Activated CD4-positive, alpha-beta T cell treated with anti-CD3 and anti-CD28 coated beads for 4 hours (primary cell): ENCODE measurements at regions not wholly inside any gene's neighbourhood (a gene's known extent, or its start where the extent isn't known, plus 50 kb on each side); places are given as distances from the start of the nearest gene placed in this dataset.

Experiments used
- DNase-seq, 2 donors: peaks; one replicate each; pipeline ENCODE4 v3.0.0-alpha.2; 2020

DNA sequence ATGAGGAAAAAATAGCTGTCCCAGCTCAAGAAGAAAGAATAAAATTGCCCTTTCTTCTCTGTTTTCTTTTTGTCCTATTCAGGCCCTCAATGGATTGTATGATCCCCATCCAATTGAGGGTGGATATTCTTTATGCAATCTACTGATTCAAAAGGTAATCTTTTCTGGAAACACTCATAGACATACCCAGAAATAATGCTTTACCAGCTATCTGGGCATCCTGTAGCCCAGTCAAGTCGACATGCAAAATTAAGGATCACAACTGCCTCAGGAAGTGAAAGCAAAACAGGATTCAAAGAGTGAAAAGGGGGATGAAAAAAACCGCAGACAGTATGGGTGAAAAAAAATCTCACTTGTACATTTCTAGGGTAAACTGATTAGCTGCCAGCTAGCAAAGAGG is 410.1 kb downstream of the TBC1D32 start:
- no peak for DNase-seq

DNA sequence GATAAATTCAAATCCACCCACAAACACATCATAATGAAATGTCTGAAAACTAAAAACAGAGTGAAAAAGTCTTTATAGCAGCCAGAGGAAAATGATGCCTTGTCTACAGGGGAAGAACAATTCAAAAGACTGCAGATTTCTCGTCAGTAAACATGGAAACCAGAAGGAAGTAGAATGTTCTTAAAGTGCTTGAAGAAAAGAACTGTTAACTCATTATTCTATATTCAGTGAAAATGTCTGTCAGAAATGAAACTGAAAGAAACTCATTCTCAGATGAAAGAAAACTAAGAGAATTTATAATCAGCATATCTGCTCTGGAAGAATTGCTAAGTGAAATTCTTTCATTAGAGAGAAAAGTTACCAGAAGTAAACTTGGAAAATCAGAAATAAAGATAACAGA is 416.1 kb downstream of the TBC1D32 start:
- no peak for DNase-seq

DNA sequence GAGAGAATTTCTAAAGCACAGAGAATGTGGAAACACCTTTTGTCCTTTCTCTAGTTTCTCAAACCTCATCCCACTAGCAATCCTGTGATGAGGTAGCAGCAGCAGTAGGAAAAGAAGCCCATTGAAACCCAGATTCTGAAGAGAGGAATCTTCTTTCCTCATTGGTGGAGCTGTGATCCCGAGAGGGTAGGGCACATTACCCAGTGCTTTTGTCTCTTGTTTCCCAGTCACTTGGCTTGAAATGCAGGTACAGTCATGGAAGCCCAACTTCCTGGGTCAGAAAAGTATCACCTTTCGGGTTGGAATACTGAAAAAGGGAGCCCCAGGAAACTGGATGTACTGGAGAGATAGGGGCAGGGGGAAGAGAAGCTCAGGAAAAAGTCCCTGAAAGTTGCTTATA is 417.4 kb downstream of the TBC1D32 start:
- DNase-seq, result no peak

DNA sequence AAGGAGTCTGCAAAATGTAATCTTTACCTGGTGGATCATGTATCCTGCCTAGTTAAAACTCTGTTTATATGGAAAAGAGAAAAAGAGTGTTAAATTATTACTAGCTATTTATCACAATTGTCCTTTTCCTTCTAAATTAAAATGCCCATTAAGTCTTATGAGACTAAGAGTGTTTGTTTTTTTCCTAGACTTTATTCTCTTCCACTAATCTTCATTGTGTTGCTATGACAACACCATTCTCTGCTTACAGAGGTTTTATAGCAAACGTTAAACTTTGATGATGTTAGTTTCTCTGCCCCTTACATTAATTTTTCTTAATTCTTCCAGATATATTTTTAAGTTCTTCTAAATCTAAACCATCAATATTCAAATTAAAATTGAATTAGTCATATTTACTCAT is 420.8 kb downstream of the TBC1D32 start:
- DNase-seq, result no peak

DNA sequence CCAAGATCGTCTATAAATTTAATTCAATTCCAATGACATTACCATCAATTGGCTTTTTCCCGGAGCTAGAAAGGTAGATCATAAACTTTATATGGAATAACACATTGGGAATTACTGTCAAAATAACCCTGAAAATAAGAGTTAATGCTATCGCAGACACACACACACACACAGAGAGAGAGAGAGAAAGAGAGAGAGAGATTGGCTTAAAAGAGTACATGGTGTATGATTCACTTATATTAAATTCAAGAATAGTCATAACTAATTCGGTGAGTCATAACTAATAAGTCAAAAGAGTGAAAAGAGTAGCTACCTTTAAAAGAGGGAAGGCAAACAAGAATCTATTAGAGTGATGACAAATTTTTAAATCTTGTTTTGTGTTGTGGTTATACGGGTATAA is 425.5 kb downstream of the TBC1D32 start:
- DNase-seq, result no peak

DNA sequence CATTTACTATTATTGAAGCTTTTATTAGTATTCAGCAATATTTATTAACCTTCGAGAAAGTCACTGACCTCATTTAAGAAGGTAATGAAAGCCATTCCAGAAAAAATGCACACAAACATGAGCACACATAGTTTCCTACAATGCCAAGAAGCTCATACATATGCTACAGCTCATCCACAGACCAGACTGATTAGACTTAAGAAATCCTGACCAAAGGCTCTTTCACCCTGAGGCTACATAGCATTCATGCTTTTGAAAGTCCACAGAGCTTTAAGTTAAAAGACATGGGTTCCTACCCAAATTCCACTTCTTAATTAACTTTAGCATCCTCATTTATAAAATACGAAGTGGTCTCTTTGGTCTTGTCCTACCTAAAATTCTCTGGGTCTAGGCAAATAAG is 430.4 kb downstream of the TBC1D32 start:
- no peak for DNase-seq

DNA sequence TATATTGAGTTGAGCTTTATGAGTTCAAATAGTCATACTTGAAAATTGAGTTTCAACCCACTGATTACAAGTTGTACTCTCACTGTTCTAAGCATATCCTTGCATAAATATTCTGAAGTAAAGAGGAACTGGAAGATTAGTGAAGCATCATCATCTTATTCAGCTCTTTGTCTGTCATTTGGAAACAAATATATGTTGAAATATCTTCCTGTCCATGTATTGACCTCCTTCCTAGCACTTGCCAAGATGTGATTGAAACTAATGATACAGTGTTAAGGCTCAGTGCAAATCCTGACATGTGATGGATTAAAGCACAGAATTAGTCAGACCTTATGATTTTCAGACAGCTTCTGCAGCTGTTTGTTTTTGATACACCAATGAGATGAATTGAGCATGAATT is 434.3 kb downstream of the TBC1D32 start:
- DNase-seq, result no peak

DNA sequence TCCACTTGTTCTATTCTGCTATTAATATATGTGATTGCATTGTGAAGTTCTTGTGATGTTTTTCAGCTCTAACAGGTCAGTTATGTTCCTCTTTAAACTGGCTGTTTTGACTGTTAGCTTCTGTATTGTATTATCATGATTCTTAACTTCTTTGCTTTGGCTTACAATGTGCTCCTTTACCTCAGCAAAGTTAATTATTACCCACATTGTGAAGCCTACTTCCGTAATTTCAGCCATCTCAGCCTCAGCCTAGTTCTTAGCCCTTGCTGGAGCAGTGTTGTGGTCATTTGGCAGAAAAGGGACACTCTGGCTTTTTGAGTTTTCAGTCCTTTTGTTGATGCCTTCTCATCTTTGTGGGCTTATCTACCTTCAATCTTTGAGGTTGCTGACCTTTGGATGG is 440.2 kb downstream of the TBC1D32 start:
- DNase-seq, result no peak

DNA sequence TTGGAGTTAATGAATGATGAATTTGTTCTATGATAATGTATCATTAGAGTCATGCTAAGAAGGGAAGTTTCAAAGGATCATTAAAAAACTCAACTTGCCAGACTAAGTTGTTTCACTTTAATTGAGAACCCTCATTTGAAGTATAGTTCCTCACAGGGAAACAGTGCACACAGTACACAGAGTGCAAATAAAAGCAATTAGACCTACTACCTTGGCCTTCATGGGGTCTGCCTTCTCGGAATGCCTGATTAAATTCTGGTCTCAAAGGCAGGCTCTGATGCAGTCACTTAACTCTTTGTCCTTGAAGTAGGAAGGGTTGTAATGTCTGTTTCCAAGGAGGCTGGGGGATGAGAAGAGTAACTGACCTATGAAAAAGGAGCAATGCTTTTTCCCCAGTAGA is 457.3 kb downstream of the TBC1D32 start:
- no peak for DNase-seq

DNA sequence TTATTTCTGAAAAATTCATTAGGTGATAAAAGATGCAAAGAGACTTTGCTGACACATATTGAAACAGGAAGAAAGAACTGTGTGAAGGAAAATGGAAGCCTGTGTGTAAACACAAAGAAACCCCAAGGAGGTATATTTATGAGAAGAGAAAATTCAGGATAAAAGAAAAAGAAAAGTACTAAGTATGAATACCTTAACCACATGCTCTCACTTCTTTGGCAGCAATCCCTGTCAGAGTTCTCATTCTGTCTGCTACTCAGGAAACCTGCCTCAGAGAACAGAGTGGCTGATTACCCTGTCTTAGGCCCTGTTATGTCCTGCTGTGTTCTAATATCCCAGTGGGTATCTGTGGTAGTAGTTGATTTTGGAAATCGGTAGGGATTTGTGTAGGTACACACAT is 457.9 kb downstream of the TBC1D32 start:
- DNase-seq, result no peak

DNA sequence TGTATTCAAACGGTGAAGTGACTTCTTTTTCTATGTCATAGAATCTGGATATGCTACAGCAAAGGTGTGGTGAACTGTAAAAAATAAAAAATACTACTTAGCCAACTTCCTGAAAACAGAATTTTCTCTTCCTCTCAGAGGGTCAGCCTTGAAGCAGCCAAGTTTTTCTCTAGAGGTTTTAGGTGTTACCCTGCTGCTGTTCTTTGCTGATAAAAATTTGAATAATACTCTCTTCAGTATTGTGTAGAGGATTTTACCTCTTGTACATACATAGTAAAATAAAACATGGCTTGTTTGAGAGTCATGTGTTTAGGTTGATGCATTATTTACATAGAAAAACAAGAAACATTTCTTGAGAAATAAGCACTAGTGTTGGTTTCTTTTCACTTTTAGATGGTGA is 458.4 kb downstream of the TBC1D32 start:
- DNase-seq, result no peak

DNA sequence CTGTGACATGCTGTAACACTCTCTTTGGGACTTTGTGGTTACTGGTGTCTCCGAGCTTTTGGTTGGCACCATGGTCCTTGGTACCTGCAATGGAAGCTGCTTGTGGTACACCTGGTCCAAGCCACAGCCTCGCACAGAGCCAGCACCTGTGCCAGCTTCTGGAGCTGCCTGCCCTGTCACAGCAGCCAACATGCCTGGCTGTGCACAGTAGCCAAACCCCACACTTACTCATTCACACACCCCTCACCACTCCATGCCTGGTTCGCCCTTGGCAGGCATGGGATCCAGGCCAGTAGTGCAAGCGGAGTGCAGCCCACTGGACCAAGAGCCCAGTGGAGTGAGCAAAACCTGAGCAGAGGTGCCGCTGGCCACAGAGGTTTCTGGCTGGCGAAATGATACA is 459.9 kb downstream of the TBC1D32 start:
- no peak for DNase-seq

DNA sequence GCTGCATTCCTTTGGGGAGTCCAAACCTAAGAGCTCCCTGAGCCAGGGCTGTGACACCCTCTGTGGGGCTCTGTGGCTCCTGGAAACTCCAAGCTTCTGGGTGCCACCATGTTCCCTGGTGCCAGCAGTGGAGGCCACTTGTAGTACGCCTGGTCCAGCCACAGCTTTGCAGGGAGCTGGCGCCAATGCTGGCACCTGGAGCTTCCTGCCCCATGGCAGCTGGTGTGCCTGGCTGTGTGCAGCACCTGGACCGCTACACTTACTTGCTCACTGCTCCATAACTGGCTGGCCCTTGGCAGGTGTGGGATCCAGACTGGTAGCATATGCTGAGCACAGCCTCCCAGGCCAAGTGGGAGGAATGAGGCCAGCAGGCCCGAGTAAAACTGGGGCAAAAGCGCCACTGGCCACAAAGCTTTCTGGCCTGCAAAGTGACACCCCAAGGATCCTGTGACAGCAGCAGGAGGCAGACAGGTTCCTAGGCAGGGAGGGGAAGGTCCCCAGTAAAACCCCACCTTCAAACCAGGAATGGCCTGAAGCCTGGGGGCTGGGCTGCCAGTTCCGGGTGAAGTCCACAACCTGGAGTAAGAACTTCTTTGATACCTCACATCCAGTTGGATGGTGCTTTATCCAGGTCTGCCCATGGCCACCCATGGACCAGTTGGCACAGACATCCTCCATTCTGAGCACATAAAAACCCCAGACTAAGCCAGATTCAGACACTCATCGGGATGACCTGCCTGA is 461.0 kb downstream of the TBC1D32 start:
- DNase-seq, result no peak

DNA sequence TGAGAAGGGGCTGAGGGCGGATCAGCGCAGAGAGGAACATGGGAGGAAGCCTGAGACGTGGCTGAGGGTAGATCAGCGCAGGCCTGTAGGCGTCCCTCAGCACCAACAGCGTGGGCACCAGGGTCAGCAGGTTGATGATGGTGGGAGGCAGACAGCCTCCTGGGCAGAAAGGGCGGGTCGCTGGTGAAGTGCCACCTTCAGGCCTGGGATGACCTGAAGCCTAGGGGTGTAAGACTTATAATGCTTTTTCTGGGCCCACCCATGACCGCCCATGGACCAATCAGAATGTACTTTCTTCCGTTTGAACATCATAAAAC is 462.1 kb downstream of the TBC1D32 start:
- DNase-seq, result no peak

DNA sequence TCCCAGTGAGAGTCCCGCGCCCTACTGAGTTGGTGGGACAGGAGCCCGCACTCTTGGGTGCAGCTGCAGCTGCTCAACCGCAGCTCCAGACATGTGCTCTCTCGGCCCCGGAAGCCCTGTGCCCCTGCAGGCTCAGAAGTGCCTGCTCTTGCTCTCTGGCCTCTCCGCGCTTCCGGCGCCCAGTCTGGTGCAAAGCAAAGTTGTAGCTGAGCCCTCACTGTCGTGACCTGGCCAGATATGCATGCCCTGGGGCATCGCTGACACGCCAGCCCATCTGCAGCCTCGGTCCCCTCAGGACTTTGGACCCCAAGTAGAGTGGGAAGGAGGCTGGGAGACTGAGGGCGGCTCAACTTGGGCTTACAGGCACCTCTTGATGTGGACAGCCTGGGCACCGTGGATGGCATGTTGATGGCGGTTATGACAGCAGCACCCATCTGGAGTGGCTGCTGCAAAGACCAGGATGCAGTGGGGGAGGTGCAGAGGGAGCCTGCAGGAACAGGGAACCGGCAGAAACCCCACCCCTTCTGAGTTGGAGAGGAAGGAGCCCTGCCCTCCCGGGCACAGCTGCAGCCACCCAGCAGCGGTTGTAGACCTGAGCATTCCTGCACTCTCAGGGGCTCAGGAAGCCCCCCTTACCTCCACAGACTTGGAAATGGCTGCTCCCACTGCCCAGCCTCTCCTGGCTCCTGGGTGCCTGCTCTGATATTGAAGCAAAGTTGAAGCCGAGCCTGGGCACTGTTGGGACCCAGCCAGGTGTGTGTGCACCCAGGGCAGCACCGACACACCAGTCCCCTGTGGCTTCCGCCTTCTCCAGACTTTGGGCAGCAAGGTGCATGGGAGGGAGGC is 462.6 kb downstream of the TBC1D32 start:
- DNase-seq, result no peak

DNA sequence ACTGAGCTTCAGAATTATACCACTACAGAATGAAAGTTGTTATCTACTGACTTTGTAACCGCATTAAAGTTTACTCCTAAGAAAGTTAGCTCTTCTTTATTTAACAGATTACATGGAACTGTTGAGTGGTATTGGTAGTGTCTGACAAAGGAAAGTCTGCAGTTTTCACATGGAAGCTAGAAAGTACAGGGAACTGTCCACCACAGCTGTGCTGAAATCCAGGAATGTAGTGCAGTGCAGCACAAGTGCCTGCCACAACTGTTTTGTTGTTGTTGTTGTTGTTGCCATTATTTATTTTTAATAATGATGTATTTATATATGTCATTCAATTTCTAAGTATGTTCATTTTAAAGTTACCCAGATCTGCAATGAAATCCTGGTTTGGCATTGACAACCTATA is 464.9 kb downstream of the TBC1D32 start:
- no peak for DNase-seq

DNA sequence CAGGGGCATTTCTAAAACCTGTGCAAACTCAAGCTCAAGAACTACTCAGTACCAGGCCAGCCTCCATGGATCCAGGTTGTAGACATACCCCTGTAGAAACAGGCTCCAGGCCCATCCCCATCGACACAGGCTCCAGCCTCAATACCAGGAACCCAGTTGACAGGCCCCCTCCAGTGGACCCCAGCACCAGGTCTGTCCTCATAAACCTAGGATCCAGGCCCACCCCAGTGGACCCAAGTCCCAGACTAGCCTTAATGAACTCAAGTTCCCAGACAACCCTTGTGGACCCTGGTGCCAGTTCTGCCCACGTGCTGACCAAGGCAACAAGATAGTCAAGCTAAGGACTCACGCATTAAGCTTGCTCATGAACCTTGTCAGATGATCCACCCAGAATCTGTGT is 476.9 kb downstream of the TBC1D32 start:
- no peak for DNase-seq

DNA sequence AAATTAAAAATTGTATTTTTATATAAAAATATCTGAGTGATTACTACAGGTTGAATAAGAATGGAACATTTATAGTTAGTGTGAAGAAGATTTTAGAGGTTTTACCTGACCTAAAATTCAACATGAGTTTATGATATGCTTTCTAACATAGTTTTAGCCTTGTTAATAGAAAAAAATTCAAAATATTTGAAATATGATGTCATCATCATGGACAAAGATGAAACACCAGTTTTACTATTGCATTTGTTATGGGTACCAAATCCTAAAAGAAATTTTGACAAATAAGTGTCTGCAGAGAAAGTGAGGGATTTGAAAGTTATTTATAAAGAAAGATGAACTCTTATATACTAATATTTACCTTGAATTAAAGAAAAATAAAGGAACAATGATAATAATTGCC is 479.7 kb downstream of the TBC1D32 start:
- DNase-seq, result no peak

DNA sequence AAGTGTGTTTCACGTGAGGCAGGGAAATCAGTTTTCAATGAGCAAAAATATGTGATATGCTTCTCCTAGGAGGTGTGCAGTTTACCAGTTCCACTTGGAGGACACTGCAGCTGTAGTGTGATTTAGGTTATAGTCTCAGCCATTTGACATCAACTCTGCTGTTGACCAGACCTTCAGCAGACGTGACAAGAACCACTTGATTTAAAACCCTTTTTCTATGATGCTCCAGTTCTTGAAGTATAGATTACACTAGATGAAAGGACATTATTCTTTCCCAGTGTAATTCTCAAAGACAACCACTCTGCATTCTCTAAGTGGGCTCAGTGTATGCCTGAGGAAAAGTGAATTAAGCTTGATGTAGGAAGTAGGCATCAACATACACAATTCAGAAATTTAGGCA is 480.8 kb downstream of the TBC1D32 start:
- DNase-seq, result no peak

DNA sequence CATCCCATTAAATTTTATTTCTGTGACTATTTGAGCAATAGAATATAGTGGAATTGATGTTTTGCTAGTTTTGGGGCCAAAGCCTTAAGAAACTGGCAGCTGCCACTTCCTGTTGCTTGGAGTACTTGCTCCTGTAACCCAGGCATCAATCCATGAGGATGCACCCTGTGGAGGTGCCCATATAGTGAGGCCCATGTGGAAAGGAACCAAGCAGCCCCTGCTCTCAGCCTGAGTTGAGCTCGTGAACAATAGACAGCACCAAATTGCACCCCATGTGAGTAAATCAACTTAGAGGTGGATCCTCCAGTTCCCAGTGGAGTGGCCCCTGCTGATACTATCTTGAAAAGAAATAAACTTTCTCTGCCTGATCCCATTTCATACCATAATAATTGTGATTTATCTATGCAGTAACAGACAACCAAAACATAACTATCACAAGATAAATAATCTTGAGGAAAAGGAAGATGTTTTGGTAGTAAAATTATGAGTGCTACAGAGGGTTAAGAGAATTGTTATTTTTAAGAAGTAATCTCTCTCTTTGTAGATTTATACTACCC is 481.9 kb downstream of the TBC1D32 start:
- no peak for DNase-seq

DNA sequence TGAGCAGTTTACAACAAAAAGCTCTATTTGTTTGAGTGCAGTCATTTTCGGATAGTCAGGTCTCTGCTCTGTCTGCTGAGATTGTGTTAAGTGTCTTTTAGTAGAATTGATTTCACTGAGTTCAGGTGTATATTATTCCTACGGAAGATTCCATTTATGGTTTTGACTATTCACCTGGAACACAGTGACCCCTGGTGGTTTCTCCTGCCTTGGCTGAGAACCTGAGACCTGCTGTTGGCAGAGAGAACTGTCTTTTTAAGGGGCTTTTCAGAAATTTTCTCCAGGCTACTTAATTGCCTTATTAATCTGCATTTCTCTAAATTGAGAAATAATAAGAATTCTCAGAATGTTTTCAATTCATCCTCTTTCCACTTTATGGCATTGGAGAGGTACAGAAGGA is 508.0 kb downstream of the TBC1D32 start:
- no peak for DNase-seq

DNA sequence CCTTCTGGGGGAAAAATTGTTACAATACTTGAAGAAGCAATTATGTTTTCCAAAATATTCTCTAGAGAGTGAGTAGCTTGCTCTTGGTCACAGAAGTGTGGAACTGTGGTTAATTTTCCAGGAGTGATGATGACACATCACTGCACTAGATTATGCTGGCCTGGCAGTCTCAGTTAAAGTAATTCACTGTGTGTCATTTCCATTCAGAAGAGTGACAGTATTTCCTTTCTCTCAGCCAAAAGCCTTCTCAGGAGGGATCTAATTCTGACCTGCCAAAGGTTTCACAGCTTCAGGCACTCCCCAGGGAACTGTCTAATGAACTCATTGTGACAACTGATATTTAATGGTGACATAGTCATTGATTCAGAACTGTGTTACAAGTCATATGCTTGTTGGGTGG is 517.5 kb downstream of the TBC1D32 start:
- no peak for DNase-seq

DNA sequence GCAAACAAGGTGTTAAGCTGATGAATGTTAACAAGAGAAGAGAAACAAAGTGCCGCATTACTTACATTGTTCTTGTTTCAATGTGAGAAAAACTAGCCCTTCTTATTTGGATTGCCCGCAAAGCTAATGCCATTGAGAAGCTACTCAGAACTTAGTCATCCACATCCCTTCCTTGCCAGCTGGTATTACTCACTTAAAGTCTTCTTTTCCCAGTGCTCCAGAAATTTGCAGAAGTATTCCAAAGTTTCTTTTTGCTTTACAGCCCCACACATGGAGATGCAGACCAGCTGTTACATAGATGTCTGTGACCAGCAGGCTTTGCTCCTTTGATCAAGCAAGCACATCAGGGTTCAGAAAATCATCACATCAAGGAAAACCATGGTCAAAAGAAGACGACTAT is 529.0 kb downstream of the TBC1D32 start:
- no peak for DNase-seq

DNA sequence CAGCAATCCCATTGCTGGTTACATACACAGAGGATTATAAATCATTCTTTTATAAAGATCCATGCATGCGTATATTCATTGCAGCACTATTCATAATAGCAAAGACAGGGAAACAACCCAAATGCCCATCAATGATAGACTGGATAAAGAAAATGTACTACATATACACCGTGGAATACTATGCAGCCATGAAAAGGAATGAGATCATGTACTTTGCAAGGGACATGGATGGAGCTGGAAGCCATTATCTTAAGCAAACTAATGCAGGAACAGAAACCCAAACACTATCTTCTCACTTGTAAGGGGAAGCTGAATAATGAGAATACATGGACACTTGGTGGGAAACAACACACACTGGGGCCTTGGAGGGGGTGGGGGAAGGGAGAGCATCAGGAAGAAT is 529.7 kb downstream of the TBC1D32 start:
- DNase-seq, result no peak

DNA sequence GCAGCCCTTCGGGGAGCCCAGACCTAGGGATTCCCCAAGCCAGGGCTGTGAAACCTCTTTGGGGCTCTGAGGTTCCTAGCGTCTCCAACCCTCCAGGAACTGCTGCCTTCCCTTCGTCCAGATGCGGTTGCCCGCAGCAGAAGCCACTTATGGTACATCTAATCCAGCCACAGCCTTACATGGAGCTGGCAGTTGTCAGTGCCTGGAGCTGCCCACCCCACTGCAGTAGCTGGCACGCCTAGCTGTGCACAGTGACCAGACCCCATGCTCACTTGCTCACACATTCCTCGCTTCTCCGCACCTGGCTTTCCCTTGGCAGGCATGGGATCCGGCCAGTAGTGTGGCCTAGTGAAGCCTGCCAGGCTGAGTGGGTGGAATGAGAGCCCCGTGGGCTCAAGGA is 547.6 kb downstream of the TBC1D32 start:
- no peak for DNase-seq
